ENCODE measurements at regions not wholly inside any gene's neighbourhood (a gene's known extent, or its start where the extent isn't known, plus 50 kb on each side); places are given as distances from the start of the nearest gene placed in this dataset.

DNA sequence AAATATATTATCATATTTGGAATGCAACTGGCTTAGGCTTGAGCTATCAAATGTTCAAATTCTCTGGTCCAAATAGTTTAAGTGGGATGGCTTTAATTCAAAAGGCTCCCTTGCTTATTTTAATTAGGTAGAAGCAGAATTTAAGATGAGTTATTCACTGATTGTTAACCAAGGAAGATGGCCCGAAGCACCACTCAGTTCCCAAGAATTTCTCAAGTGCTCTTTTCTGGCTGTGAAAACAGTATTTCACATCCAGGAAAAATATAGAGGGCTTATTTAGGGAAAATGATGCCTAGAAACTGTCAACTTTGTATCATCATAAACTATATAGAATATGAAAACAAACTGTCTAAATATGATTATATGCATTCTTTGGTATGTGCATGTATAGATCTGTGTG is 246.5 kb upstream of the SFRP2 start:
- no peaks in the 10 kb centered on the region for H3K36me3 ChIP-seq
- H3K27me3 ChIP-seq, result no peaks in the 10 kb centered on the region
- no peak overlapping the region for H3K4me3 ChIP-seq
- TF ChIP-seq EP300 (IDR thresholded peaks at IDR 0.05) (no peak), POLR2AphosphoS5 (IDR thresholded peaks at IDR 0.05) (no peak), POLR2A (IDR thresholded peaks at IDR 0.05; ENCODE audit: low read depth) (no peak)
- TF ChIP-seq, protein P1, sequence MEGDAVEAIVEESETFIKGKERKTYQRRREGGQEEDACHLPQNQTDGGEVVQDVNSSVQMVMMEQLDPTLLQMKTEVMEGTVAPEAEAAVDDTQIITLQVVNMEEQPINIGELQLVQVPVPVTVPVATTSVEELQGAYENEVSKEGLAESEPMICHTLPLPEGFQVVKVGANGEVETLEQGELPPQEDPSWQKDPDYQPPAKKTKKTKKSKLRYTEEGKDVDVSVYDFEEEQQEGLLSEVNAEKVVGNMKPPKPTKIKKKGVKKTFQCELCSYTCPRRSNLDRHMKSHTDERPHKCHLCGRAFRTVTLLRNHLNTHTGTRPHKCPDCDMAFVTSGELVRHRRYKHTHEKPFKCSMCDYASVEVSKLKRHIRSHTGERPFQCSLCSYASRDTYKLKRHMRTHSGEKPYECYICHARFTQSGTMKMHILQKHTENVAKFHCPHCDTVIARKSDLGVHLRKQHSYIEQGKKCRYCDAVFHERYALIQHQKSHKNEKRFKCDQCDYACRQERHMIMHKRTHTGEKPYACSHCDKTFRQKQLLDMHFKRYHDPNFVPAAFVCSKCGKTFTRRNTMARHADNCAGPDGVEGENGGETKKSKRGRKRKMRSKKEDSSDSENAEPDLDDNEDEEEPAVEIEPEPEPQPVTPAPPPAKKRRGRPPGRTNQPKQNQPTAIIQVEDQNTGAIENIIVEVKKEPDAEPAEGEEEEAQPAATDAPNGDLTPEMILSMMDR (IDR thresholded peaks at IDR 0.05), result no peak
- 71% methylated on average over 1 of the region's 1 CpG for WGBS
- intact Hi-C loops (cut with DNase I), result no loop called here
- DNase-seq (ENCODE audit: extremely low spot score), result no peak
- H3K27ac ChIP-seq (replicated peaks in 1 of 4), result no peak overlapping the region
- peaks cover 0 to 5% (median 0%) of the 10 kb centered on the region in 4 donors for H3K4me1 ChIP-seq
- H3K9me3 ChIP-seq, result peaks cover 0 to 8% (median 0%) of the 10 kb centered on the region in 4 donors

- Histone ChIP-seq H3K4me1 (peaks cover 0 to 19% (median 0%) of the 10 kb centered on the region in 4 donors), H3K4me3 (no peak overlapping the region), H3K9me3 (peaks cover 0 to 8% (median 0%) of the 10 kb centered on the region in 4 donors), H3K36me3 (no peaks in the 10 kb centered on the region), H3K27ac (replicated peaks in 1 of 4) (no peak overlapping the region), H3K27me3 (no peaks in the 10 kb centered on the region)
- DNase-seq (ENCODE audit: extremely low spot score), result no peak
- 59% methylated on average over 3 of the region's 3 CpGs for WGBS
- intact Hi-C loops (cut with DNase I), result no loop called here
- TF ChIP-seq POLR2A (IDR thresholded peaks at IDR 0.05; ENCODE audit: low read depth) (no peak), EP300 (IDR thresholded peaks at IDR 0.05) (no peak), POLR2AphosphoS5 (IDR thresholded peaks at IDR 0.05) (no peak)
- TF ChIP-seq, protein P1 (IDR thresholded peaks at IDR 0.05), result no peak
Observed at GRCh38 chr4:154033921-154034320, 245.0 kb upstream of the SFRP2 start.

DNA sequence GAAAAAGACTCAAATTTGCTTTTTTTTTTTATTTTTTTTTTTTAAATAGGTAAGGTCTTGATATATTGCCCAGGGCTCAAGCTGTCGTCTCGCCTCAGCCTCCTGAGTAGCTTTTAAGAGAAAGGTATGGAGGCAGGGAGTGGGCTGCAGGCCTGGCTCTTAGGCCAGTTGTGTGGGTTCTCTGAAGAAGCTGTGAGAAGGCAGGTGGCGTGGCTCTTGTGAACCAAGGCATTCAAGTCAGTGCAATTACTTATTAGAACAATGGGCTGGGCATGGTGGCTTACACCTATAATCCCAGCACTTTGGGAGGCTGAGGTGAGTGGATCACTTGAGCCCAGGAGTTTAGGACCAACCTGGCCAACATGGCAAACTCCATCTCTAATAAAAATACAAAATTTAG is 244.0 kb upstream of the SFRP2 start:
- H3K9me3 ChIP-seq, result peaks cover 0 to 8% (median 0%) of the 10 kb centered on the region in 4 donors

DNA sequence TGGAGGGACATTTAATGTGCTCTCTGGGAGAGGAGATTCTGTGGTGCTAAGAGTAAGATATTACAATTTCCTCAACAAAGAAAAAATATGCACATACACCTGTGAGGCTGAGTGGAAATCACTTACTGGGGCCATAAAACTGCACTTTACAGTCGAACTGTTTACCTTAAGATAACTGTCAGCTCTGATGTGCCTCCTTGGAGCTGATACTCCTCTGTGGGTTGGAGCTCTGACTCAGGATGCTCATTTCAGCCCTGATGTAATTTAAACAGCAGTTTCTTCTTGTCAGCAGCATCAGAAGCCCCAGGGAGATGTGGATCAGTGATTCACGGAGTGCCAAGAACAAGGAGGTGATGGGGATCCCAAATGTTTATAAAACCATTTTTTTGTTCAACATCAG is 241.9 kb upstream of the SFRP2 start:
- no peaks in the 10 kb centered on the region for H3K36me3 ChIP-seq
- H3K4me1 ChIP-seq, result peaks cover 0 to 22% (median 0%) of the 10 kb centered on the region in 4 donors
- no peak overlapping the region for H3K27ac ChIP-seq (replicated peaks in 1 of 4)
- H3K9me3 ChIP-seq, result peaks cover 0 to 8% (median 0%) of the 10 kb centered on the region in 4 donors
- DNase-seq (ENCODE audit: extremely low spot score), result no peak
- 35% methylated on average over 2 of the region's 2 CpGs for WGBS
- no peaks in the 10 kb centered on the region for H3K27me3 ChIP-seq
- H3K4me3 ChIP-seq, result no peak overlapping the region
- no peak for TF ChIP-seq POLR2A (IDR thresholded peaks at IDR 0.05; ENCODE audit: low read depth)
- TF ChIP-seq, protein P1 (IDR thresholded peaks at IDR 0.05), result no peak
- no peak for TF ChIP-seq EP300 (IDR thresholded peaks at IDR 0.05)
- no peak for TF ChIP-seq POLR2AphosphoS5 (IDR thresholded peaks at IDR 0.05)
- intact Hi-C loops (cut with DNase I), result no loop called here

More for the DNA sequence above, 244.0 kb upstream of the SFRP2 start:
- no peak for TF ChIP-seq POLR2AphosphoS5 (IDR thresholded peaks at IDR 0.05)
- TF ChIP-seq, protein P1 (IDR thresholded peaks at IDR 0.05), result no peak
- peaks cover 0 to 22% (median 0%) of the 10 kb centered on the region in 4 donors for H3K4me1 ChIP-seq
- 88% methylated on average over 3 of the region's 3 CpGs for WGBS
- H3K27ac ChIP-seq (replicated peaks in 1 of 4), result no peak overlapping the region
- DNase-seq (ENCODE audit: extremely low spot score), result no peak
- no peak overlapping the region for H3K4me3 ChIP-seq
- H3K36me3 ChIP-seq, result no peaks in the 10 kb centered on the region
- H3K27me3 ChIP-seq, result no peaks in the 10 kb centered on the region
- intact Hi-C loops (cut with DNase I), result no loop called here

- TF ChIP-seq EP300 (IDR thresholded peaks at IDR 0.05), result no peak
- TF ChIP-seq, protein P1 (IDR thresholded peaks at IDR 0.05), result no peak
- TF ChIP-seq POLR2AphosphoS5 (IDR thresholded peaks at IDR 0.05), result no peak
- no peak for TF ChIP-seq POLR2A (IDR thresholded peaks at IDR 0.05; ENCODE audit: low read depth)
- Histone ChIP-seq H3K4me3 (no peak overlapping the region), H3K9me3 (peaks cover 0 to 8% (median 0%) of the 10 kb centered on the region in 4 donors), H3K4me1 (peaks cover 0 to 22% (median 0%) of the 10 kb centered on the region in 4 donors), H3K27me3 (no peaks in the 10 kb centered on the region), H3K36me3 (no peaks in the 10 kb centered on the region), H3K27ac (replicated peaks in 1 of 4) (no peak overlapping the region)
- 73% methylated on average over 2 of the region's 2 CpGs for WGBS
- intact Hi-C loops (cut with DNase I), result no loop called here
- no peak for DNase-seq (ENCODE audit: extremely low spot score)
Observed at GRCh38 chr4:154030152-154030551, 241.3 kb upstream of the SFRP2 start.
